ENCODE measurements at regions not wholly inside any gene's neighbourhood (a gene's known extent, or its start where the extent isn't known, plus 50 kb on each side); places are given as distances from the start of the nearest gene placed in this dataset.
"Not testable (repeated sequence)": the region's sequence is repeated elsewhere in the genome, so short reads cannot be mapped to it uniquely, and the experiment has no call there.

DNA sequence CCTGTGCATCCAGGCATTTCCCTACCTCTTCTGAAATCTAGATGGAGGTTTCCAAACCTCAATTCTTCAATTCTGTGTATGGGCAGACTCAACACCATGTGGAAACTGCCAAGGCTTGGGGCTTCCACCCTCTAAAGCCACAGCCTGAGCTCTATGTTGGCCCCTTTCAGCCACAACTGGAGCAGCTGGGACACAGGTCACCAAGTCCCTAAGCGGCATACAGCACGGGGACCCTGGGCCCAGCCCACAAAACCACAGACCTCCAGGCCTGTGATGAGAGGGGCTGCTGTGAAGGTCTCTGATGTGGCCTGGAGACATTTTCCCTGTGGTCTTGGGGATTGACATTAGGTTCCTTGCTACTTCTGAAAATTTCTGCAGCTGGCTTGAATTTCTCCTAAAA lies 255.4 kb downstream of the TDRD15 start:
- Histone ChIP-seq H3K79me1 (ENCODE audit: low read length) (no peaks in the 10 kb centered on the region), H3K4ac (ENCODE audit: low read depth, low read length) (no peak overlapping the region), H3K9ac (ENCODE audit: low read length) (no peak overlapping the region), H4K5ac (ENCODE audit: low read length) (no peak overlapping the region), H3K79me2 (ENCODE audit: control insufficient read depth, insufficient read depth, low read length) (no peaks in the 10 kb centered on the region), H3K23ac (ENCODE audit: low read length) (no peak overlapping the region), H3K4me2 (ENCODE audit: low read length) (no peak overlapping the region), H3K27ac (ENCODE audit: low read depth, low read length) (no peak overlapping the region), H3K4me3 (ENCODE audit: low read length) (no peak overlapping the region), H3K4me1 (ENCODE audit: control insufficient read depth, low read depth, low read length) (no peaks in the 10 kb centered on the region), H2AK5ac (ENCODE audit: low read length) (no peak overlapping the region), H2BK5ac (ENCODE audit: low read length) (no peak overlapping the region), H3K56ac (ENCODE audit: low read length) (no peak overlapping the region), H3K36me3 (ENCODE audit: control insufficient read depth, insufficient read depth, low read length) (no peaks in the 10 kb centered on the region), H4K8ac (ENCODE audit: low read depth, low read length) (no peak overlapping the region), H3K18ac (ENCODE audit: low read length) (no peak overlapping the region), H2BK120ac (ENCODE audit: low read depth, low read length) (no peak overlapping the region), H2BK15ac (replicated peaks; ENCODE audit: low read depth) (no peak overlapping the region), H3K27me3 (ENCODE audit: insufficient read depth, low read length, poor library complexity) (no peaks in the 10 kb centered on the region)
- no CpG with 5 or more reads among the region's 2 CpGs for WGBS (ENCODE audit: extremely low coverage, insufficient coverage, low lambda C conversion rate)
- DNase-seq: no peak

DNA sequence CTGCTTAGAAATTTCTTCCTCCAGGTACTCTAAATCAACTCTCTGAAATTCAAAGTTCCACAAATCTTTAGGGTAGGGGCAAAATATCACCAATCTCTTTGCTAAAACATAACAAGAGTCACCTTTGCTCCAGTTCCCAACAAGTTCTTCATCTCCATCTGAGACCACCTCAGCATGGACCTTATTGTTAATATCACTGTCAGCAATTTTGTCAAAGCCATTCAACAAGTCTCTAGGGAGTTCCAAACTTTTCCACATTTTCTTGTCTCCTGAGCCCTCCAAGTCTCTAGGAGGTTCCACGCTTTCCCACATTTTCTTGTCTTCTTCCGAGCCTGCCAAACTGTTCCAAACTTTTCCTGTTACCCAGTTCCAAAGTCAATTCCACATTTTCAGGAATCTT lies 255.9 kb downstream of the TDRD15 start:
- H4K5ac ChIP-seq (ENCODE audit: low read length); H3K4me3 ChIP-seq (ENCODE audit: low read length); H3K79me1 ChIP-seq (ENCODE audit: low read length); DNase-seq; H3K36me3 ChIP-seq (ENCODE audit: control insufficient read depth, insufficient read depth, low read length); H3K4ac ChIP-seq (ENCODE audit: low read depth, low read length); H3K18ac ChIP-seq (ENCODE audit: low read length); H2BK5ac ChIP-seq (ENCODE audit: low read length); H4K8ac ChIP-seq (ENCODE audit: low read depth, low read length); H2AK5ac ChIP-seq (ENCODE audit: low read length); H3K27ac ChIP-seq (ENCODE audit: low read depth, low read length); H2BK120ac ChIP-seq (ENCODE audit: low read depth, low read length); H3K23ac ChIP-seq (ENCODE audit: low read length); H3K27me3 ChIP-seq (ENCODE audit: insufficient read depth, low read length, poor library complexity); H3K79me2 ChIP-seq (ENCODE audit: control insufficient read depth, insufficient read depth, low read length); H3K56ac ChIP-seq (ENCODE audit: low read length); H3K4me2 ChIP-seq (ENCODE audit: low read length); H3K9ac ChIP-seq (ENCODE audit: low read length); H2BK15ac ChIP-seq (replicated peaks; ENCODE audit: low read depth); H3K4me1 ChIP-seq (ENCODE audit: control insufficient read depth, low read depth, low read length): not testable (repeated sequence)
- no CpG with 5 or more reads among the region's 2 CpGs for WGBS (ENCODE audit: extremely low coverage, insufficient coverage, low lambda C conversion rate)

- Histone ChIP-seq H4K5ac (ENCODE audit: low read length) (no peak overlapping the region), H2BK120ac (ENCODE audit: low read depth, low read length) (no peak overlapping the region), H2BK15ac (replicated peaks; ENCODE audit: low read depth) (no peak overlapping the region), H3K4ac (ENCODE audit: low read depth, low read length) (no peak overlapping the region), H2BK5ac (ENCODE audit: low read length) (no peak overlapping the region), H3K79me1 (ENCODE audit: low read length) (no peaks in the 10 kb centered on the region), H3K56ac (ENCODE audit: low read length) (no peak overlapping the region), H3K4me1 (ENCODE audit: control insufficient read depth, low read depth, low read length) (no peaks in the 10 kb centered on the region), H3K23ac (ENCODE audit: low read length) (no peak overlapping the region), H3K27ac (ENCODE audit: low read depth, low read length) (no peak overlapping the region), H3K79me2 (ENCODE audit: control insufficient read depth, insufficient read depth, low read length) (no peaks in the 10 kb centered on the region), H2AK5ac (ENCODE audit: low read length) (no peak overlapping the region), H3K18ac (ENCODE audit: low read length) (no peak overlapping the region), H3K9ac (ENCODE audit: low read length) (no peak overlapping the region), H3K4me3 (ENCODE audit: low read length) (no peak overlapping the region), H3K4me2 (ENCODE audit: low read length) (no peak overlapping the region), H3K27me3 (ENCODE audit: insufficient read depth, low read length, poor library complexity) (no peaks in the 10 kb centered on the region), H3K36me3 (ENCODE audit: control insufficient read depth, insufficient read depth, low read length) (no peaks in the 10 kb centered on the region), H4K8ac (ENCODE audit: low read depth, low read length) (no peak overlapping the region)
- no CpG with 5 or more reads among the region's 4 CpGs for whole genome bisulfite sequencing (ENCODE audit: extremely low coverage, insufficient coverage, low lambda C conversion rate)
- no peak for DNase-seq
Observed at GRCh38 chr2:21381421-21381820, 257.7 kb downstream of the TDRD15 start.

DNA sequence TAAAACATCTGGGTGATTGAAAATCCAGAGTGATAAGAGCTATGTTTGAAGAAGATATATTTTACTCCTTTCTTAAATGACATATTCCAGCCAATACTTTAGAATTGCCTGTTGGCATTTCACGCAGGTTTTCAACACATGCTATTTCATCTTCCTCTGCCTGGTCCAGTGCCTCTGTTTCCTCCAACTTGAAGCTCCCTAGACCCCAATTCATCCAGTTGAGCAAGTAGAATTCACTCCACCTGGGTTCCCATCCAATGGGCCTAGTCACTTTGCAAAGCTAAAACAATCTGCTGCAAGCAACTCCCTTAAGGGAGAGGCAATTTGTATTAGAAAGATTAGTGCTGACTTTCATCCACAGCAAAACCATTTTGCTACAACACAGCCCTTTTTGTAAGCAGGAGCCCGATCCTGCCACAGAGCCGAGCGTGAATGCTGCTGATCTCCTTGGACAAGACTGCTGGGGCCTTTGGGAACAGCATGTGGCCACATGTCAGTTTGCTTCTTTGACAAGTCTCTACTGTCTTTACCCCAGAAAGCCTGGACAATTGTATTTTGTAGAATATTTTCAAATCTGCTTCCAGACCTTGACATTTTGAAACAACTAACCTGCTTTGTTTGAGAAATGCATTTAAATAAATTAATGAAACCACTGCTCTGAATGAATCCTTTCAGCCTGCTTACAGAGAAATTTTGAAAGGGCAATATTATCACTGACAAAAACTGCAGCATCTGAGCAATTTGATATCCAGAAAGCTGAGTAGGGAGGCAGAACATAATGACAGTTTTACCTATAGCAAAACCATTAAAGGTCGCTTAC lies 259.1 kb downstream of the TDRD15 start:
- Histone ChIP-seq H3K79me1 (ENCODE audit: low read length) (no peaks in the 10 kb centered on the region), H3K9ac (ENCODE audit: low read length) (no peak overlapping the region), H4K8ac (ENCODE audit: low read depth, low read length) (no peak overlapping the region), H2BK5ac (ENCODE audit: low read length) (no peak overlapping the region), H3K4me1 (ENCODE audit: control insufficient read depth, low read depth, low read length) (no peaks in the 10 kb centered on the region), H2BK15ac (replicated peaks; ENCODE audit: low read depth) (no peak overlapping the region), H3K23ac (ENCODE audit: low read length) (no peak overlapping the region), H3K27me3 (ENCODE audit: insufficient read depth, low read length, poor library complexity) (no peaks in the 10 kb centered on the region), H3K4me3 (ENCODE audit: low read length) (no peak overlapping the region), H3K27ac (ENCODE audit: low read depth, low read length) (no peak overlapping the region), H3K4ac (ENCODE audit: low read depth, low read length) (no peak overlapping the region), H2BK120ac (ENCODE audit: low read depth, low read length) (no peak overlapping the region), H3K4me2 (ENCODE audit: low read length) (no peak overlapping the region), H3K18ac (ENCODE audit: low read length) (no peak overlapping the region), H3K56ac (ENCODE audit: low read length) (no peak overlapping the region), H2AK5ac (ENCODE audit: low read length) (no peak overlapping the region), H3K36me3 (ENCODE audit: control insufficient read depth, insufficient read depth, low read length) (no peaks in the 10 kb centered on the region), H4K5ac (ENCODE audit: low read length) (no peak overlapping the region), H3K79me2 (ENCODE audit: control insufficient read depth, insufficient read depth, low read length) (no peaks in the 10 kb centered on the region)
- no peak for DNase-seq
- no CpG with 5 or more reads among the region's 5 CpGs for WGBS (ENCODE audit: extremely low coverage, insufficient coverage, low lambda C conversion rate)

DNA sequence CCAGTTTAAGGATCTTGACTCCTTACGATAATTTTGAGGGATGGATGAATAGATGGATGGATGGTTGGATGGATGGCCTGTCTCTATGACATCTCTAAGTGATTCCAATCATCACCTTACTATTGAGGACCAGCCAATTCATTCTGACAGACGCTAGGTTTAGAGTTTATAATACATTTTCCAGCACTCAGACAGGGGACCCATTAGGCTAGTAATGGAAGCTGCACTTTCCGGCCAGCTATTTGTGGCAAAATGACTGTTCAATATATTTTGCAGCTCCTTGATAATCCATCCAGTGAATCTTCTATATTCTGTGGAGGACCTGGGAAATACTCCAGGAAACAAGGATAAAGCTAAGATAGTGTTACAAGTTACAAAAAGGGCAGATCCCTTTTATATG lies 262.9 kb downstream of the TDRD15 start:
- H2BK120ac ChIP-seq (ENCODE audit: low read depth, low read length): no peak overlapping the region
- no peak overlapping the region for H3K4me2 ChIP-seq (ENCODE audit: low read length)
- H2BK5ac ChIP-seq (ENCODE audit: low read length): no peak overlapping the region
- no peaks in the 10 kb centered on the region for H3K27me3 ChIP-seq (ENCODE audit: insufficient read depth, low read length, poor library complexity)
- H3K4me3 ChIP-seq (ENCODE audit: low read length): no peak overlapping the region
- H3K4ac ChIP-seq (ENCODE audit: low read depth, low read length): no peak overlapping the region
- no peak overlapping the region for H4K5ac ChIP-seq (ENCODE audit: low read length)
- no peaks in the 10 kb centered on the region for H3K4me1 ChIP-seq (ENCODE audit: control insufficient read depth, low read depth, low read length)
- H3K79me1 ChIP-seq (ENCODE audit: low read length): no peaks in the 10 kb centered on the region
- no peak overlapping the region for H3K9ac ChIP-seq (ENCODE audit: low read length)
- H3K27ac ChIP-seq (ENCODE audit: low read depth, low read length): no peak overlapping the region
- H3K23ac ChIP-seq (ENCODE audit: low read length): no peak overlapping the region
- H3K79me2 ChIP-seq (ENCODE audit: control insufficient read depth, insufficient read depth, low read length): no peaks in the 10 kb centered on the region
- H3K36me3 ChIP-seq (ENCODE audit: control insufficient read depth, insufficient read depth, low read length): no peaks in the 10 kb centered on the region
- no peak overlapping the region for H4K8ac ChIP-seq (ENCODE audit: low read depth, low read length)
- WGBS (ENCODE audit: extremely low coverage, insufficient coverage, low lambda C conversion rate): no CpG with 5 or more reads among the region's 3 CpGs
- no peak overlapping the region for H3K56ac ChIP-seq (ENCODE audit: low read length)
- H3K18ac ChIP-seq (ENCODE audit: low read length): no peak overlapping the region
- no peak for DNase-seq
- H2BK15ac ChIP-seq (replicated peaks; ENCODE audit: low read depth): no peak overlapping the region
- no peak overlapping the region for H2AK5ac ChIP-seq (ENCODE audit: low read length)

GRCh38 chr2:21392649-21393048 lies 268.9 kb downstream of the TDRD15 start:
- Histone ChIP-seq H2BK15ac (replicated peaks; ENCODE audit: low read depth) (no peak overlapping the region), H3K4ac (ENCODE audit: low read depth, low read length) (no peak overlapping the region), H2BK120ac (ENCODE audit: low read depth, low read length) (no peak overlapping the region), H3K56ac (ENCODE audit: low read length) (no peak overlapping the region), H3K9ac (ENCODE audit: low read length) (no peak overlapping the region), H3K79me1 (ENCODE audit: low read length) (no peaks in the 10 kb centered on the region), H3K79me2 (ENCODE audit: control insufficient read depth, insufficient read depth, low read length) (no peaks in the 10 kb centered on the region), H3K23ac (ENCODE audit: low read length) (no peak overlapping the region), H3K4me3 (ENCODE audit: low read length) (no peak overlapping the region), H3K4me2 (ENCODE audit: low read length) (no peak overlapping the region), H2AK5ac (ENCODE audit: low read length) (no peak overlapping the region), H3K27ac (ENCODE audit: low read depth, low read length) (no peak overlapping the region), H3K36me3 (ENCODE audit: control insufficient read depth, insufficient read depth, low read length) (no peaks in the 10 kb centered on the region), H4K8ac (ENCODE audit: low read depth, low read length) (no peak overlapping the region), H4K5ac (ENCODE audit: low read length) (no peak overlapping the region), H2BK5ac (ENCODE audit: low read length) (no peak overlapping the region), H3K18ac (ENCODE audit: low read length) (no peak overlapping the region), H3K4me1 (ENCODE audit: control insufficient read depth, low read depth, low read length) (no peaks in the 10 kb centered on the region), H3K27me3 (ENCODE audit: insufficient read depth, low read length, poor library complexity) (no peaks in the 10 kb centered on the region)
- DNase-seq: no peak
- no CpG with 5 or more reads among the region's 4 CpGs for WGBS (ENCODE audit: extremely low coverage, insufficient coverage, low lambda C conversion rate)
